ENCODE measurements at regions not wholly inside any gene's neighbourhood (a gene's known extent, or its start where the extent isn't known, plus 50 kb on each side); places are given as distances from the start of the nearest gene placed in this dataset.
A peak's percentile ranks its signal among the peaks of the same experiment; 100 is the strongest.
"Not testable (repeated sequence)": the region's sequence is repeated elsewhere in the genome, so short reads cannot be mapped to it uniquely, and the experiment has no call there.

- DNase-seq (ENCODE audit: extremely low read depth in 1 of 2, low read depth in 1 of 2) = no peak
Measured at GRCh38 chr5:82719368-82719767, 357.8 kb downstream of the TMEM167A start.

- DNase-seq (ENCODE audit: extremely low read depth in 1 of 2, low read depth in 1 of 2) = no peak
Measured at GRCh38 chr5:82717738-82718137, 359.5 kb downstream of the TMEM167A start.

GRCh38 chr5:82714732-82715131 is 362.5 kb downstream of the TMEM167A start:
- DNase-seq (ENCODE audit: extremely low read depth in 1 of 2, low read depth in 1 of 2) = not testable (repeated sequence)

GRCh38 chr5:82713811-82714210 is 363.4 kb downstream of the TMEM167A start:
- no peak for DNase-seq (ENCODE audit: extremely low read depth in 1 of 2, low read depth in 1 of 2)

GRCh38 chr5:82707741-82708140 is 369.5 kb downstream of the TMEM167A start:
- DNase-seq (ENCODE audit: extremely low read depth in 1 of 2, low read depth in 1 of 2) = no peak

GRCh38 chr5:82704381-82704780 is 372.8 kb downstream of the TMEM167A start:
- no peak for DNase-seq (ENCODE audit: extremely low read depth in 1 of 2, low read depth in 1 of 2)

- no peak for DNase-seq (ENCODE audit: extremely low read depth in 1 of 2, low read depth in 1 of 2)
Measured at GRCh38 chr5:82702046-82702445, 375.1 kb downstream of the TMEM167A start.

- DNase-seq (ENCODE audit: extremely low read depth in 1 of 2, low read depth in 1 of 2) = no peak
Measured at GRCh38 chr5:82699737-82700136, 377.5 kb downstream of the TMEM167A start.

- no peak for DNase-seq (ENCODE audit: extremely low read depth in 1 of 2, low read depth in 1 of 2)
Measured at GRCh38 chr5:82698026-82698425, 379.2 kb downstream of the TMEM167A start.

GRCh38 chr5:82694711-82695285 is 382.4 kb downstream of the TMEM167A start:
- DNase-seq (ENCODE audit: extremely low read depth in 1 of 2, low read depth in 1 of 2) = no peak

GRCh38 chr5:82692826-82693225 is 384.4 kb downstream of the TMEM167A start:
- DNase-seq (ENCODE audit: extremely low read depth in 1 of 2, low read depth in 1 of 2) = no peak

GRCh38 chr5:82684659-82685058 is 392.5 kb downstream of the TMEM167A start:
- no peak for DNase-seq (ENCODE audit: extremely low read depth in 1 of 2, low read depth in 1 of 2)

- DNase-seq (ENCODE audit: extremely low read depth in 1 of 2, low read depth in 1 of 2) = no peak
Measured at GRCh38 chr5:82684165-82684564, 393.0 kb downstream of the TMEM167A start.

- DNase-seq (ENCODE audit: extremely low read depth in 1 of 2, low read depth in 1 of 2) = no peak
Measured at GRCh38 chr5:82679660-82680059, 397.5 kb downstream of the TMEM167A start.

- DNase-seq (ENCODE audit: extremely low read depth in 1 of 2, low read depth in 1 of 2) = peak in 1 of 2 donors; percentile 13
Measured at GRCh38 chr5:82676661-82677060, 398.5 kb upstream of the RPS23 start.

GRCh38 chr5:82674671-82675070 is 396.5 kb upstream of the RPS23 start:
- DNase-seq (ENCODE audit: extremely low read depth in 1 of 2, low read depth in 1 of 2) = no peak

- DNase-seq (ENCODE audit: extremely low read depth in 1 of 2, low read depth in 1 of 2) = no peak
Measured at GRCh38 chr5:82673057-82673809, 395.1 kb upstream of the RPS23 start.

GRCh38 chr5:82670692-82671091 is 392.5 kb upstream of the RPS23 start:
- DNase-seq (ENCODE audit: extremely low read depth in 1 of 2, low read depth in 1 of 2) = no peak

- DNase-seq (ENCODE audit: extremely low read depth in 1 of 2, low read depth in 1 of 2) = no peak
Measured at GRCh38 chr5:82669720-82670119, 391.6 kb upstream of the RPS23 start.

GRCh38 chr5:82666312-82666711 is 388.2 kb upstream of the RPS23 start:
- DNase-seq (ENCODE audit: extremely low read depth in 1 of 2, low read depth in 1 of 2) = no peak

- no peak for DNase-seq (ENCODE audit: extremely low read depth in 1 of 2, low read depth in 1 of 2)
Measured at GRCh38 chr5:82664732-82665131, 386.6 kb upstream of the RPS23 start.

- DNase-seq (ENCODE audit: extremely low read depth in 1 of 2, low read depth in 1 of 2) = no peak
Measured at GRCh38 chr5:82663225-82663624, 385.1 kb upstream of the RPS23 start.

- DNase-seq (ENCODE audit: extremely low read depth in 1 of 2, low read depth in 1 of 2) = no peak
Measured at GRCh38 chr5:82662340-82662739, 384.2 kb upstream of the RPS23 start.

Measured in stimulated activated CD8-positive, alpha-beta memory T cell treated with anti-CD3 and anti-CD28 coated beads, Interleukin-7, amount 100 ng/mL, for 48 hours (primary cell).